ENCODE measurements at regions not wholly inside any gene's neighbourhood (a gene's known extent, or its start where the extent isn't known, plus 50 kb on each side); places are given as distances from the start of the nearest gene placed in this dataset.

DNA sequence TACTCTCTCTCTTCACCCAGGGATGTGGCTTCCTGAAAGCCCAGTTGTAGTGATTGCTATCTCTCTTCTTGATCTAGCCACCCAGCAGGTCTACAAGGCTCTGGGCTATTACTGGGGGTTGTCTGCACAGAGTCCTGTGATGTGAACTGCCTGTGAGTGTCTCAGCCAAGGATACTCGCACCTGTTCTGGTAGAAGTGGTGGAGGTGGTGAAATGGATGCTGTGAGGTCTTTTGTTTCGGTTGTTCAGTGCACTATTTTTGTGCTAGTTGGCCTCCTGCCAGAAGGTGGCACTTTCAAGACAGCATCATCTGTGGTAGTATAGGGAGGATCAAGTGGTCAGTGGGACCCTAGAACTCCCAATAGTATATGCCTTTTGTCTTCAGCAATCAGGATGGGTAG lies 268.0 kb downstream of the GABRG1 start:
- no peak for TF ChIP-seq CTCF (conservative IDR thresholded peaks at IDR 0.05; ENCODE audit: low read depth, low read length)
- no peak for TF ChIP-seq EZH2phosphoT487 (IDR thresholded peaks at IDR 0.05; ENCODE audit: borderline replicate concordance, low read length)
- TF ChIP-seq EZH2 (IDR thresholded peaks at IDR 0.05; ENCODE audit: low read length, unreplicated experiment), result no peak
